ENCODE measurements at regions not wholly inside any gene's neighbourhood (a gene's known extent, or its start where the extent isn't known, plus 50 kb on each side); places are given as distances from the start of the nearest gene placed in this dataset.

- H3K4me2 ChIP-seq, result no peak overlapping the region
- H3F3A ChIP-seq (replicated peaks; ENCODE audit: insufficient read depth), result no peaks in the 10 kb centered on the region
- ChIA-PET POLR2A (no interaction called here), CTCF (no interaction called here)
- WGBS (ENCODE audit: low lambda C conversion rate), result 0% methylated on average over 2 of the region's 2 CpGs
- H3K36me3 ChIP-seq (replicated peaks in 1 of 2; ENCODE audit: control insufficient read depth in 1 of 2, insufficient read depth in 2 of 2, low read length in 1 of 2), result no peaks in the 10 kb centered on the region
- H3K27me3 ChIP-seq (ENCODE audit: insufficient read depth), result no peaks in the 10 kb centered on the region
- no peak overlapping the region for H2AFZ ChIP-seq (ENCODE audit: low read depth)
- no peaks in the 10 kb centered on the region for H4K20me1 ChIP-seq (ENCODE audit: insufficient read depth)
- H3K27ac ChIP-seq (ENCODE audit: low read depth in 2 of 2, low read length in 1 of 2), result no peak overlapping the region
- H3K9ac ChIP-seq, result no peak overlapping the region
- H3K9me2 ChIP-seq, result no peaks in the 10 kb centered on the region
- no peak overlapping the region for H3K4me3 ChIP-seq (ENCODE audit: low read depth in 2 of 2, low read length in 1 of 2)
- no peaks in the 10 kb centered on the region for H3K4me1 ChIP-seq (ENCODE audit: control insufficient read depth in 1 of 2, insufficient read depth in 2 of 2, low read depth in 1 of 2, low read length in 1 of 2)
- no peaks in the 10 kb centered on the region for H3K79me2 ChIP-seq (ENCODE audit: insufficient read depth)
- TF ChIP-seq NFIC (IDR thresholded peaks at IDR 0.05; ENCODE audit: borderline replicate concordance), result no peak
- no peak for TF ChIP-seq PBX3 (IDR thresholded peaks at IDR 0.05)
- TF ChIP-seq CHD2 (IDR thresholded peaks at IDR 0.05; ENCODE audit: low read length, partially characterized antibody), result no peak
- no peak for TF ChIP-seq YY1 (IDR thresholded peaks at IDR 0.05; ENCODE audit: low read depth)
- TF ChIP-seq TAF1 (IDR thresholded peaks at IDR 0.05; ENCODE audit: borderline replicate concordance, low read depth, low read length), result no peak
- TF ChIP-seq NRF1 (IDR thresholded peaks at IDR 0.05; ENCODE audit: low read depth, low read length), result no peak
- no peak for TF ChIP-seq RCOR1 (IDR thresholded peaks at IDR 0.05; ENCODE audit: low read length)
- TF ChIP-seq MXI1 (IDR thresholded peaks at IDR 0.05; ENCODE audit: low read depth, low read length), result no peak
- TF ChIP-seq RFX5 (IDR thresholded peaks at IDR 0.05; ENCODE audit: low read length), result no peak
- TF ChIP-seq TEAD4 (IDR thresholded peaks at IDR 0.05; ENCODE audit: borderline replicate concordance, insufficient read depth), result no peak
- no peak for TF ChIP-seq ELF1 (IDR thresholded peaks at IDR 0.05)
- no peak for TF ChIP-seq MEF2A (IDR thresholded peaks at IDR 0.05; ENCODE audit: borderline replicate concordance, low read depth)
- TF ChIP-seq FOXM1 (IDR thresholded peaks at IDR 0.05; ENCODE audit: low read depth), result no peak
- TF ChIP-seq CTCF (IDR thresholded peaks at IDR 0.05), result no peak
- no peaks in the 10 kb centered on the region for H3K9me3 ChIP-seq
- no peak for DNase-seq
These were observed 135.2 kb upstream of the IRX1 start for GRCh38 chr5:3460416-3460815.

GRCh38 chr5:3456121-3456681 is 139.4 kb upstream of the IRX1 start:
- Histone ChIP-seq H3K4me2 (no peak overlapping the region), H3K9ac (no peak overlapping the region), H3K36me3 (replicated peaks in 1 of 2; ENCODE audit: control insufficient read depth in 1 of 2, insufficient read depth in 2 of 2, low read length in 1 of 2) (no peaks in the 10 kb centered on the region), H2AFZ (ENCODE audit: low read depth) (no peak overlapping the region), H4K20me1 (ENCODE audit: insufficient read depth) (no peaks in the 10 kb centered on the region), H3K27ac (ENCODE audit: low read depth in 2 of 2, low read length in 1 of 2) (no peak overlapping the region), H3K4me3 (ENCODE audit: low read depth in 2 of 2, low read length in 1 of 2) (no peak overlapping the region), H3K79me2 (ENCODE audit: insufficient read depth) (no peaks in the 10 kb centered on the region), H3F3A (replicated peaks; ENCODE audit: insufficient read depth) (no peaks in the 10 kb centered on the region), H3K9me2 (no peaks in the 10 kb centered on the region), H3K9me3 (no peaks in the 10 kb centered on the region), H3K4me1 (ENCODE audit: control insufficient read depth in 1 of 2, insufficient read depth in 2 of 2, low read depth in 1 of 2, low read length in 1 of 2) (no peaks in the 10 kb centered on the region), H3K27me3 (ENCODE audit: insufficient read depth) (no peaks in the 10 kb centered on the region)
- ChIA-PET POLR2A (no interaction called here), CTCF (no interaction called here)
- 5% methylated on average over 8 of the region's 14 CpGs for WGBS (ENCODE audit: low lambda C conversion rate)
- no peak for DNase-seq
- TF ChIP-seq RXRA (IDR thresholded peaks at IDR 0.05; ENCODE audit: borderline replicate concordance, low read depth) (no peak), FOXJ3 (CRISPR knock-in tag; IDR thresholded peaks at IDR 0.05) (no peak), FOXM1 (IDR thresholded peaks at IDR 0.05; ENCODE audit: low read depth) (no peak), GATA2 (CRISPR knock-in tag; IDR thresholded peaks at IDR 0.05) (no peak), EZH2phosphoT487 (IDR thresholded peaks at IDR 0.05; ENCODE audit: borderline replicate concordance, low read depth) (no peak), MAX (IDR thresholded peaks at IDR 0.05; ENCODE audit: low read depth) (no peak), TEAD4 (IDR thresholded peaks at IDR 0.05; ENCODE audit: borderline replicate concordance, insufficient read depth) (no peak), USF2 (IDR thresholded peaks at IDR 0.05; ENCODE audit: borderline replicate concordance, low read depth, low read length) (no peak), NFIC (IDR thresholded peaks at IDR 0.05; ENCODE audit: borderline replicate concordance) (no peak), MEF2A (IDR thresholded peaks at IDR 0.05; ENCODE audit: borderline replicate concordance, low read depth) (no peak), SMC3 (IDR thresholded peaks at IDR 0.05; ENCODE audit: low read depth, low read length) (no peak), RFX5 (IDR thresholded peaks at IDR 0.05; ENCODE audit: low read length) (no peak), SIN3A (IDR thresholded peaks at IDR 0.05; ENCODE audit: borderline replicate concordance, low read depth, low read length) (no peak)
